Activated CD8-positive, alpha-beta memory T cell treated with anti-CD3 and anti-CD28 coated beads, Interleukin-2, amount 10 ng/mL, durations not matched to agents 7 days and 5 days (primary cell): ENCODE measurements at regions not wholly inside any gene's neighbourhood (a gene's known extent, or its start where the extent isn't known, plus 50 kb on each side); places are given as distances from the start of the nearest gene placed in this dataset.

Experiments used
- ATAC-seq: fragments of 150-1000 bp; cut with Tn5 transposase; one replicate; pipeline ENCODE4 v1.10.0; 2021; ENCODE audit warnings: moderate library complexity
- CTCF ChIA-PET: fragments of 350-600 bp; sonication (Branson Sonifier 250); formaldehyde crosslinking; loops from one replicate; lab custom pipeline; 2021; ENCODE audit warnings: antibody characterized with exemption; lab: Charles Lee
- DNase-seq: peaks from one replicate; pipeline ENCODE4 v3.0.0-alpha.2; 2020
- H3K27ac Mint-ChIP-seq: one replicate; pipeline ENCODE4 v1.8.0; 2021; ENCODE audit warnings: mild to moderate bottlenecking, mixed read lengths
- H3K27me3 Mint-ChIP-seq: one replicate; pipeline ENCODE4 v1.8.0; 2021; ENCODE audit warnings: mixed read lengths
- H3K36me3 Mint-ChIP-seq: one replicate; pipeline ENCODE4 v1.8.0; 2021; ENCODE audit warnings: mild to moderate bottlenecking, mixed read lengths
- H3K4me1 Mint-ChIP-seq: one replicate; pipeline ENCODE4 v1.8.0; 2021; ENCODE audit warnings: mixed read lengths
- H3K4me3 Mint-ChIP-seq: one replicate; pipeline ENCODE4 v1.8.0; 2021; ENCODE audit warnings: mild to moderate bottlenecking, moderate library complexity, mixed read lengths
- H3K9me3 Mint-ChIP-seq: one replicate; pipeline ENCODE4 v1.8.0; 2022; ENCODE audit warnings: low read depth, mixed read lengths

DNA sequence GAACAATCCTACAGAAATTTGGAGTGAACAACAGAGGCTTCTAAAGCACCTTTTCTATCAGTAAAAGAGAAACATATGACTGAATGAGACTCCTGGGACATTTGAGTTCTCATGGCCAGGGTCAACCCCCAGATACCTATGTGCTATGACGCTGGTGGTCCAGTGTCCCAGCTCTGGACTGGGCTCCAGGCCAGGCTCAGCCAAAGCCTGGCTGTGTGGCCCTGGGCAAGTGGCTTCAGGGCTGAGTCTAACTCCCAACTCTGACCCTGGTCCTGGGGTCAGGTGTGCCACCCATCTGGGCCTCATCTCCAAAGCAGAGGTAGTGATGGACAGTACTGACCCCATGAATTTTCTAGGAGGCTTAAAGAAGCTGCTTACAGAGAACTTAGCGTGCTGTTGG lies 147.8 kb downstream of the FBLN2 start:
- H3K4me3 Mint-ChIP-seq = no peak overlapping the region
- no peaks in the 10 kb centered on the region for H3K27me3 Mint-ChIP-seq
- CTCF ChIA-PET = no interaction called here
- no peaks in the 10 kb centered on the region for H3K9me3 Mint-ChIP-seq
- DNase-seq (no peak), ATAC-seq (no peak)
- H3K4me1 Mint-ChIP-seq = no peaks in the 10 kb centered on the region
- H3K36me3 Mint-ChIP-seq = no peaks in the 10 kb centered on the region
- no peak overlapping the region for H3K27ac Mint-ChIP-seq

DNA sequence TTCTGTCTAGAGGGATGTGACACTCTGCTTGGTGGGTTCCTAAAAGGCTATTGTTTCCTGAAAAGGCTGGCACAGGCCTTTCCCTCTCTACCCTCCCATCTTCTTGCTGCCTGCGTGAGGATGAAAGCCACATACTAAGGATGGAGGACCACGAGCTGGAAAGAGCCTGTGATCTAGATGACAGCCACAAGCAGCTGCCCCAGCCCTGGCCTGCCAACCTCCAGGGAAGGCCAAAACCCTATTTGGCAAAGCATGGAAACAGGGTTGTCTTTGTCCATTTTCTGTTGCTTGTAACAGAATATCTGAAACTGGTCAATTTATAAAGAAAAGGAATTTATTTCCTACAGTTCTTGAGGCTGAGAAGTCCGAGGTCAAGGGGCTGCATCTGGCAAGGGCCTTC lies 144.5 kb downstream of the FBLN2 start:
- no peak overlapping the region for H3K4me3 Mint-ChIP-seq
- ATAC-seq (no peak), DNase-seq (no peak)
- H3K4me1 Mint-ChIP-seq = no peaks in the 10 kb centered on the region
- no peaks in the 10 kb centered on the region for H3K27me3 Mint-ChIP-seq
- H3K9me3 Mint-ChIP-seq = no peaks in the 10 kb centered on the region
- CTCF ChIA-PET = no interaction called here
- H3K27ac Mint-ChIP-seq = no peak overlapping the region
- H3K36me3 Mint-ChIP-seq = no peaks in the 10 kb centered on the region

DNA sequence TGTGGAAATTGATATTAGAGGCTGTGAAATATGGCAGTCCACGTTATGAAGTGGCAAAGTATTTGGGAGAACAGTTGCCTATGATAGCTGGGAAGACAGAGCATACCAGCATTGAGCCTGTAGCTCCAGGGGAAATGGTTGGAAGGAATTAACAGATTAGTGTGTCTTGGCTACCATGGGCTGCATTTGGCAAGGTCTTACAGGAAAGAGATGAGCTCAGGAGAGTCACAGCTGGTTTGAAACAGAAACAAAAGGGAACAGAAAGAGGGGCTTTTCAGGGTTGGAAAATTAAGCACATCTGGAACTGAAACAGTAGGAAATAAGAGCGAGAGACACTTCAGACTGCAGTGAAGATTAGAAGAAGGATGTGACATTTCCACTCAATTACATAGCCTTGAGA lies 141.7 kb downstream of the FBLN2 start:
- CTCF ChIA-PET = no interaction called here
- H3K4me1 Mint-ChIP-seq = no peaks in the 10 kb centered on the region
- H3K27me3 Mint-ChIP-seq = no peaks in the 10 kb centered on the region
- no peak for ATAC-seq
- no peak overlapping the region for H3K4me3 Mint-ChIP-seq
- DNase-seq = no peak
- H3K36me3 Mint-ChIP-seq = no peaks in the 10 kb centered on the region
- no peak overlapping the region for H3K27ac Mint-ChIP-seq
- no peaks in the 10 kb centered on the region for H3K9me3 Mint-ChIP-seq

DNA sequence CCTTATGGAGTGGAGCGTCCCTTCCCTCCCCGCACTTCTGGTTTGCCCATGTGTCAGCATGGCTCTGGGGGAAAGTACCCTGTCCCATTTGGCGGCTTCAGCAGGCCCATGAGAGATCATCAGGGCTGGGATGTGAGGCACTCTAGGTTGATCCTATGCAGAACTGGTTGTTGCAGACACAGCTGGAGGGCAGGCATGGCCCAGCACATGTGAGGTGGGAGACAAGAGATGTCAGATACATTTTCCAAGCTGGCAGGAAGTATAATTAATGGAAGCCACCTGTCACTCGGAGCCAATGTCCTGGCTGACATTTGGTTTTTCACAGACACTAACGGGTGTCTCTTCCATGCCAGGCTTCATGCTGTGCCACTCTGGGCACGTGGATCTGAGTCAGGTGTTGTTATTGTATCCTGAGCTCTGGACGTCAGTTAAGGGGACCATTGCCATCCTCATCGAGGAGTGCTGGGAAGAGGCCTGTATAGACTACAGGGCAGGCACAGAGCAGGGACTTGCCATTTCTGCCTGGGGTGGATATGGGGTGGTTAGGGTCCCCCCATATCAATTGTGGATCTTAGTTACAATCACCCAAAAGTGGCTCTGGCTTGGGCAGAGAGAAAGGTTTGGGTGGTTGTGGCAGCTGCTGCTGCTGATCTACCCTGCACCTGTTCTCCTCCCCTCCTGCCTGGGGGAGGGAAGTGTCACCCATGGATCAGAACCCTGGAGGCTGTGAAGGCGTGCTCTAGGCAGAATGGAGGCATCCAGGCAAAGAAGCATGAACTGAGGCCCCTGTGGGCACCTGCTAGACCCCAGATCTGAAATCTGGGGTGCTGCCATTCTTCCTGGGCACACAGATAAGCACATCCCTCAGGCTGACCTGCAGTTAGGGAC lies 140.7 kb downstream of the FBLN2 start:
- no peak overlapping the region for H3K4me3 Mint-ChIP-seq
- ATAC-seq = no peak

DNA sequence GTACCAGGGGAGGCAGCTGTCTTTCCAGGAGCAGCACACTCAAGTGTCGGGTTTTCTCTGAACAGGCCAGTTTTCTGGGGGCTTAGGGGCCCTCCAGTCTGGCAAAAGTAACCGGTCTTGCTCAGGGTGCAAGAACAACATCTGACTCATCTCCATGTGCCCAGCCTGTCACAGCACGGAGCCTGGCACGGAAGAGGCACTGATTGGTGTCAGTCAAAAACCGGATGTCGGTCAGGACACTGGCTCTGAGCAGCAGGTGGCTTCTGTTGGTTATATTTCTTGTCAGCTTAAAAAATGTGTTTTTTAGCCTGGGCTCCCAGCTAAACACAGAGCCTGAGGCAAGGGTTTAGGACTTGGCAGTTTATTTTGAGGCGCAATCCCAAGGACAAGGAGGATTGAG lies 139.9 kb downstream of the FBLN2 start:
- no peak for ATAC-seq
- no peaks in the 10 kb centered on the region for H3K9me3 Mint-ChIP-seq
- no peak overlapping the region for H3K27ac Mint-ChIP-seq
- no peak for DNase-seq
- CTCF ChIA-PET = no interaction called here
- H3K36me3 Mint-ChIP-seq = no peaks in the 10 kb centered on the region
- H3K4me1 Mint-ChIP-seq = no peaks in the 10 kb centered on the region
- H3K4me3 Mint-ChIP-seq = no peak overlapping the region
- H3K27me3 Mint-ChIP-seq = no peaks in the 10 kb centered on the region

More for the DNA sequence above, 140.7 kb downstream of the FBLN2 start:
- Mint-ChIP-seq H3K9me3 (no peaks in the 10 kb centered on the region), H3K27me3 (no peaks in the 10 kb centered on the region), H3K36me3 (no peaks in the 10 kb centered on the region), H3K27ac (no peak overlapping the region), H3K4me1 (no peaks in the 10 kb centered on the region)
- CTCF ChIA-PET = no interaction called here
- no peak for DNase-seq

DNA sequence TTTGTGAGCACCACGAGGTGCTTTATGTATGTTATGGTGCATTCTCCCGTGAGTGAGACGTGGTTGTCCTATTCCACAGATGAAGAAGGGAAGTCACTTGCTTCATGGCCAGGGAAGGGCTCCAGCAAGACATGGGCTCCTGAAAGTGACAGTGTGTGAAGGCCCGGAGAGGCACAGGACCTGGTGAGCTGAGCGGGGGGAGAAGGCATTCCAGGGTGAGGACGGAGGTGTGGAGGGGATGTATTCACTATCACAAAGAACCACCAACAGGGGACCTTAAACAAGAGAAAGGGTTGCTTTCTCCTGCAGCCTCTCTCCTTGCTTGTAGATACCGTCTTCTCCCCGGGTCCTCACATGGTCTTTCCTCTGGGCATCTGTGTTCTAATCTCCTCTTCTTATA lies 139.1 kb downstream of the FBLN2 start:
- no peak overlapping the region for H3K27ac Mint-ChIP-seq
- H3K36me3 Mint-ChIP-seq = no peaks in the 10 kb centered on the region
- no peaks in the 10 kb centered on the region for H3K9me3 Mint-ChIP-seq

More for the DNA sequence above, 139.1 kb downstream of the FBLN2 start:
- DNase-seq (no peak), ATAC-seq (no peak)
- Mint-ChIP-seq H3K27me3 (no peaks in the 10 kb centered on the region), H3K4me3 (no peak overlapping the region), H3K4me1 (no peaks in the 10 kb centered on the region)
- CTCF ChIA-PET = no interaction called here
